ENCODE measurements at regions not wholly inside any gene's neighbourhood (a gene's known extent, or its start where the extent isn't known, plus 50 kb on each side); places are given as distances from the start of the nearest gene placed in this dataset.

- Histone ChIP-seq H3K4me1 (ENCODE audit: control insufficient read depth, insufficient read depth, low read length) (no peaks in the 10 kb centered on the region), H3K4me3 (ENCODE audit: insufficient read depth, low read depth, low read length) (no peak overlapping the region), H3K36me3 (ENCODE audit: control insufficient read depth, insufficient read depth, low read length) (no peaks in the 10 kb centered on the region), H3K27me3 (ENCODE audit: control insufficient read depth, insufficient read depth, low read length, poor library complexity, severe bottlenecking) (no peaks in the 10 kb centered on the region), H3K9me3 (ENCODE audit: control insufficient read depth, low read length) (no peaks in the 10 kb centered on the region), H3K27ac (ENCODE audit: insufficient read depth, low read depth, low read length, poor library complexity, severe bottlenecking) (no peak overlapping the region)
- 94 to 98% methylated on average over 3 of the region's 3 CpGs for WGBS, 2 experiments
These were observed 169.1 kb downstream of the HS3ST3B1 start for GRCh38 chr17:14469971-14470370.

GRCh38 chr17:14468858-14469257 lies 168.0 kb downstream of the HS3ST3B1 start:
- H3K9me3 ChIP-seq (ENCODE audit: control insufficient read depth, low read length), result no peaks in the 10 kb centered on the region
- no peaks in the 10 kb centered on the region for H3K27me3 ChIP-seq (ENCODE audit: control insufficient read depth, insufficient read depth, low read length, poor library complexity, severe bottlenecking)
- H3K4me3 ChIP-seq (ENCODE audit: insufficient read depth, low read depth, low read length), result no peak overlapping the region
- no peaks in the 10 kb centered on the region for H3K4me1 ChIP-seq (ENCODE audit: control insufficient read depth, insufficient read depth, low read length)
- 86 to 100% methylated on average over 2 of the region's 3 CpGs for WGBS, 2 experiments
- no peak overlapping the region for H3K27ac ChIP-seq (ENCODE audit: insufficient read depth, low read depth, low read length, poor library complexity, severe bottlenecking)
- H3K36me3 ChIP-seq (ENCODE audit: control insufficient read depth, insufficient read depth, low read length), result no peaks in the 10 kb centered on the region

GRCh38 chr17:14461227-14461548 lies 160.3 kb downstream of the HS3ST3B1 start:
- Histone ChIP-seq H3K27me3 (ENCODE audit: control insufficient read depth, insufficient read depth, low read length, poor library complexity, severe bottlenecking) (no peaks in the 10 kb centered on the region), H3K4me3 (ENCODE audit: insufficient read depth, low read depth, low read length) (no peak overlapping the region), H3K36me3 (ENCODE audit: control insufficient read depth, insufficient read depth, low read length) (no peaks in the 10 kb centered on the region), H3K4me1 (ENCODE audit: control insufficient read depth, insufficient read depth, low read length) (peaks cover 2% of the 10 kb centered on the region), H3K27ac (ENCODE audit: insufficient read depth, low read depth, low read length, poor library complexity, severe bottlenecking) (no peak overlapping the region), H3K9me3 (ENCODE audit: control insufficient read depth, low read length) (no peaks in the 10 kb centered on the region)
- 77 to 84% methylated on average over 4 of the region's 4 CpGs for WGBS, 2 experiments

GRCh38 chr17:14460516-14461226 lies 159.8 kb downstream of the HS3ST3B1 start:
- Histone ChIP-seq H3K4me3 (ENCODE audit: insufficient read depth, low read depth, low read length) (no peak overlapping the region), H3K36me3 (ENCODE audit: control insufficient read depth, insufficient read depth, low read length) (no peaks in the 10 kb centered on the region), H3K27me3 (ENCODE audit: control insufficient read depth, insufficient read depth, low read length, poor library complexity, severe bottlenecking) (no peaks in the 10 kb centered on the region), H3K27ac (ENCODE audit: insufficient read depth, low read depth, low read length, poor library complexity, severe bottlenecking) (no peak overlapping the region), H3K4me1 (ENCODE audit: control insufficient read depth, insufficient read depth, low read length) (peaks cover 2% of the 10 kb centered on the region), H3K9me3 (ENCODE audit: control insufficient read depth, low read length) (no peaks in the 10 kb centered on the region)
- 88 to 92% methylated on average over 1 to 2 of the region's 2 CpGs for WGBS, 2 experiments

- 51 to 79% methylated on average over 4 to 5 of the region's 5 CpGs for WGBS, 2 experiments
- Histone ChIP-seq H3K4me3 (ENCODE audit: insufficient read depth, low read depth, low read length) (no peak overlapping the region), H3K27ac (ENCODE audit: insufficient read depth, low read depth, low read length, poor library complexity, severe bottlenecking) (no peak overlapping the region), H3K4me1 (ENCODE audit: control insufficient read depth, insufficient read depth, low read length) (peaks cover 2% of the 10 kb centered on the region), H3K27me3 (ENCODE audit: control insufficient read depth, insufficient read depth, low read length, poor library complexity, severe bottlenecking) (no peaks in the 10 kb centered on the region), H3K36me3 (ENCODE audit: control insufficient read depth, insufficient read depth, low read length) (no peaks in the 10 kb centered on the region), H3K9me3 (ENCODE audit: control insufficient read depth, low read length) (no peaks in the 10 kb centered on the region)
These were observed 159.1 kb downstream of the HS3ST3B1 start for GRCh38 chr17:14459955-14460354.

GRCh38 chr17:14458724-14459123 lies 157.8 kb downstream of the HS3ST3B1 start:
- Histone ChIP-seq H3K27me3 (ENCODE audit: control insufficient read depth, insufficient read depth, low read length, poor library complexity, severe bottlenecking) (no peaks in the 10 kb centered on the region), H3K36me3 (ENCODE audit: control insufficient read depth, insufficient read depth, low read length) (no peaks in the 10 kb centered on the region), H3K27ac (ENCODE audit: insufficient read depth, low read depth, low read length, poor library complexity, severe bottlenecking) (no peak overlapping the region), H3K9me3 (ENCODE audit: control insufficient read depth, low read length) (no peaks in the 10 kb centered on the region), H3K4me1 (ENCODE audit: control insufficient read depth, insufficient read depth, low read length) (peaks cover 2% of the 10 kb centered on the region), H3K4me3 (ENCODE audit: insufficient read depth, low read depth, low read length) (no peak overlapping the region)
- 72% methylated on average over 3 of the region's 3 CpGs for WGBS, 2 experiments

GRCh38 chr17:14454746-14455145 lies 153.9 kb downstream of the HS3ST3B1 start:
- Histone ChIP-seq H3K4me3 (ENCODE audit: insufficient read depth, low read depth, low read length) (no peak overlapping the region), H3K9me3 (ENCODE audit: control insufficient read depth, low read length) (no peaks in the 10 kb centered on the region), H3K27me3 (ENCODE audit: control insufficient read depth, insufficient read depth, low read length, poor library complexity, severe bottlenecking) (no peaks in the 10 kb centered on the region), H3K27ac (ENCODE audit: insufficient read depth, low read depth, low read length, poor library complexity, severe bottlenecking) (no peak overlapping the region), H3K4me1 (ENCODE audit: control insufficient read depth, insufficient read depth, low read length) (no peaks in the 10 kb centered on the region), H3K36me3 (ENCODE audit: control insufficient read depth, insufficient read depth, low read length) (no peaks in the 10 kb centered on the region)
- WGBS, 2 experiments, result 95% methylated on average over 4 of the region's 4 CpGs

- Histone ChIP-seq H3K4me1 (ENCODE audit: control insufficient read depth, insufficient read depth, low read length) (no peaks in the 10 kb centered on the region), H3K9me3 (ENCODE audit: control insufficient read depth, low read length) (no peaks in the 10 kb centered on the region), H3K27me3 (ENCODE audit: control insufficient read depth, insufficient read depth, low read length, poor library complexity, severe bottlenecking) (no peaks in the 10 kb centered on the region), H3K36me3 (ENCODE audit: control insufficient read depth, insufficient read depth, low read length) (no peaks in the 10 kb centered on the region), H3K4me3 (ENCODE audit: insufficient read depth, low read depth, low read length) (no peak overlapping the region), H3K27ac (ENCODE audit: insufficient read depth, low read depth, low read length, poor library complexity, severe bottlenecking) (no peak overlapping the region)
- 94 to 96% methylated on average over 1 of the region's 1 CpG for WGBS, 2 experiments
These were observed 152.0 kb downstream of the HS3ST3B1 start for GRCh38 chr17:14452856-14453255.

GRCh38 chr17:14451729-14452191 lies 150.9 kb downstream of the HS3ST3B1 start:
- Histone ChIP-seq H3K9me3 (ENCODE audit: control insufficient read depth, low read length) (no peaks in the 10 kb centered on the region), H3K27me3 (ENCODE audit: control insufficient read depth, insufficient read depth, low read length, poor library complexity, severe bottlenecking) (no peaks in the 10 kb centered on the region), H3K27ac (ENCODE audit: insufficient read depth, low read depth, low read length, poor library complexity, severe bottlenecking) (no peak overlapping the region), H3K36me3 (ENCODE audit: control insufficient read depth, insufficient read depth, low read length) (no peaks in the 10 kb centered on the region), H3K4me1 (ENCODE audit: control insufficient read depth, insufficient read depth, low read length) (no peaks in the 10 kb centered on the region), H3K4me3 (ENCODE audit: insufficient read depth, low read depth, low read length) (no peak overlapping the region)
- WGBS, 2 experiments, result 95 to 96% methylated on average over 11 of the region's 11 CpGs

GRCh38 chr17:14448818-14449217 lies 147.9 kb downstream of the HS3ST3B1 start:
- WGBS, 2 experiments, result 93 to 95% methylated on average over 2 of the region's 2 CpGs
- no peaks in the 10 kb centered on the region for H3K36me3 ChIP-seq (ENCODE audit: control insufficient read depth, insufficient read depth, low read length)
- no peak overlapping the region for H3K27ac ChIP-seq (ENCODE audit: insufficient read depth, low read depth, low read length, poor library complexity, severe bottlenecking)
- no peaks in the 10 kb centered on the region for H3K9me3 ChIP-seq (ENCODE audit: control insufficient read depth, low read length)
- no peaks in the 10 kb centered on the region for H3K27me3 ChIP-seq (ENCODE audit: control insufficient read depth, insufficient read depth, low read length, poor library complexity, severe bottlenecking)
- H3K4me3 ChIP-seq (ENCODE audit: insufficient read depth, low read depth, low read length), result no peak overlapping the region
- H3K4me1 ChIP-seq (ENCODE audit: control insufficient read depth, insufficient read depth, low read length), result no peaks in the 10 kb centered on the region

- Histone ChIP-seq H3K27ac (ENCODE audit: insufficient read depth, low read depth, low read length, poor library complexity, severe bottlenecking) (no peak overlapping the region), H3K27me3 (ENCODE audit: control insufficient read depth, insufficient read depth, low read length, poor library complexity, severe bottlenecking) (no peaks in the 10 kb centered on the region), H3K4me3 (ENCODE audit: insufficient read depth, low read depth, low read length) (no peak overlapping the region), H3K9me3 (ENCODE audit: control insufficient read depth, low read length) (no peaks in the 10 kb centered on the region), H3K4me1 (ENCODE audit: control insufficient read depth, insufficient read depth, low read length) (no peaks in the 10 kb centered on the region), H3K36me3 (ENCODE audit: control insufficient read depth, insufficient read depth, low read length) (no peaks in the 10 kb centered on the region)
- WGBS, 2 experiments, result 94 to 97% methylated on average over 2 of the region's 2 CpGs
These were observed 145.9 kb downstream of the HS3ST3B1 start for GRCh38 chr17:14446825-14447224.

Data from ectodermal cell (in vitro differentiated cells).